Fibroblast of lung (primary cell): ENCODE measurements at regions not wholly inside any gene's neighbourhood (a gene's known extent, or its start where the extent isn't known, plus 50 kb on each side); places are given as distances from the start of the nearest gene placed in this dataset.

Experiments used
- DNase-seq, 2 donors: peaks; one replicate each; pipeline versions ENCODE4 v3.0.0 to v3.0.0-alpha.2; 2010; ENCODE audit warnings: low read depth in 2 of 2
- H2AFZ ChIP-seq: 2 replicates; pipeline ENCODE4 v1.5.1; 2012; ENCODE audit warnings: low read length, control low read depth, inconsistent platforms
- H3K27ac ChIP-seq: 2 replicates; pipeline ENCODE4 v1.5.1; 2011; ENCODE audit warnings: low read length, control low read depth; ENCODE audit not compliant: insufficient read depth
- H3K27me3 ChIP-seq: 2 replicates; pipeline ENCODE4 v1.5.1; 2011; ENCODE audit warnings: mild to moderate bottlenecking, low read length; ENCODE audit not compliant: control insufficient read depth, insufficient read depth
- H3K36me3 ChIP-seq: 2 replicates; pipeline ENCODE4 v1.5.1; 2011; ENCODE audit warnings: low read length; ENCODE audit not compliant: control insufficient read depth, insufficient read depth
- H3K4me1 ChIP-seq: 2 replicates; pipeline ENCODE4 v1.5.1; 2011; ENCODE audit warnings: low read length; ENCODE audit not compliant: control insufficient read depth, insufficient read depth; ENCODE audit errors: extremely low read depth
- H3K4me2 ChIP-seq: 2 replicates; pipeline ENCODE4 v1.5.1; 2011; ENCODE audit warnings: low read length, control low read depth; ENCODE audit not compliant: insufficient read depth; ENCODE audit errors: extremely low read depth
- H3K4me3 ChIP-seq, 4 experiments: fragments of 200-600 bp in 1 of 4; sonication (generic) in 1 of 4; replicated peaks in 1 of 4; 2 replicates each; pipeline ENCODE4 v1.5.1; 2011 to 2016; ENCODE audit warnings: low read length in 4 of 4, low read depth in 3 of 4, mild to moderate bottlenecking in 3 of 4, control low read depth in 2 of 4, inconsistent platforms in 1 of 4, mixed read lengths in 1 of 4; ENCODE audit not compliant: insufficient read depth in 1 of 4; ENCODE audit errors: control extremely low read depth in 1 of 4
- H3K79me2 ChIP-seq: 2 replicates; pipeline ENCODE4 v1.5.1; 2012; ENCODE audit warnings: mild to moderate bottlenecking, low read length, inconsistent platforms; ENCODE audit not compliant: control insufficient read depth, insufficient read depth
- H3K9ac ChIP-seq: 2 replicates; pipeline ENCODE4 v1.5.1; 2011; ENCODE audit warnings: mild to moderate bottlenecking, low read length, control low read depth; ENCODE audit not compliant: insufficient read depth
- H3K9me3 ChIP-seq: 2 replicates; pipeline ENCODE4 v1.5.1; 2012; ENCODE audit warnings: low read depth, low read length; ENCODE audit not compliant: control insufficient read depth, insufficient read depth
- H4K20me1 ChIP-seq: 2 replicates; pipeline ENCODE4 v1.5.1; 2011; ENCODE audit warnings: low read length; ENCODE audit not compliant: control insufficient read depth, insufficient read depth; ENCODE audit errors: extremely low read depth
- EZH2 ChIP-seq: IDR thresholded peaks from 2 replicates; pipeline ENCODE4 v1.5.1; 2012; ENCODE audit warnings: low read length, control low read depth, mild to moderate bottlenecking; ENCODE audit errors: missing control alignments
- TF ChIP-seq, protein P1 (sequence below), 2 donors: IDR thresholded peaks in 1 of 2; conservative IDR thresholded peaks in 1 of 2; 1 replicate in 1 of 2; 2 replicates in 1 of 2; pipeline ENCODE4 v1.5.1; 2011 to 2012; ENCODE audit warnings: low read length in 2 of 2, control low read depth in 1 of 2, inconsistent platforms in 1 of 2, low read depth in 1 of 2, mild to moderate bottlenecking in 1 of 2

DNA sequence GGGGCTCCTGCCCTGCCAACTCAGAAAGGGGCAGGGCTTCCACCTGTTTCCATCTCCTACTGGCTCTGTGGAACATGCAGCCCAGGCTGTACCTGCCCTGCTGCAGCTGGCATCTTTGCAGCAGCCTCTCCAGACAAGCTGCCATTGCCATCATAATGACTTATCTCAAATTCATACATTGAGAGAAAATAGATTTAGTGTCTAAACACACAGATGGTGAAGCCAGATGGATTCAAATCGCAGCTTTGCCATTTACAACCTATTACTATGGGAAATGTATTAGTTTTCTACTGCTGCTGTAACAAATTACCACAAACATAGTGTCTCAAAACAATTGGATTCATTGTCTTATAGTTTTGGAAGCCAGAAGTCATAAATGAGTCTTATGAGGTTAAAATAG is 260.0 kb downstream of the KCNA4 start:
- no peak for TF ChIP-seq EZH2
- TF ChIP-seq, protein P1, sequence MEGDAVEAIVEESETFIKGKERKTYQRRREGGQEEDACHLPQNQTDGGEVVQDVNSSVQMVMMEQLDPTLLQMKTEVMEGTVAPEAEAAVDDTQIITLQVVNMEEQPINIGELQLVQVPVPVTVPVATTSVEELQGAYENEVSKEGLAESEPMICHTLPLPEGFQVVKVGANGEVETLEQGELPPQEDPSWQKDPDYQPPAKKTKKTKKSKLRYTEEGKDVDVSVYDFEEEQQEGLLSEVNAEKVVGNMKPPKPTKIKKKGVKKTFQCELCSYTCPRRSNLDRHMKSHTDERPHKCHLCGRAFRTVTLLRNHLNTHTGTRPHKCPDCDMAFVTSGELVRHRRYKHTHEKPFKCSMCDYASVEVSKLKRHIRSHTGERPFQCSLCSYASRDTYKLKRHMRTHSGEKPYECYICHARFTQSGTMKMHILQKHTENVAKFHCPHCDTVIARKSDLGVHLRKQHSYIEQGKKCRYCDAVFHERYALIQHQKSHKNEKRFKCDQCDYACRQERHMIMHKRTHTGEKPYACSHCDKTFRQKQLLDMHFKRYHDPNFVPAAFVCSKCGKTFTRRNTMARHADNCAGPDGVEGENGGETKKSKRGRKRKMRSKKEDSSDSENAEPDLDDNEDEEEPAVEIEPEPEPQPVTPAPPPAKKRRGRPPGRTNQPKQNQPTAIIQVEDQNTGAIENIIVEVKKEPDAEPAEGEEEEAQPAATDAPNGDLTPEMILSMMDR (conservative IDR thresholded peaks at IDR 0.05 in 1 of 2, IDR thresholded peaks at IDR 0.05 in 1 of 2; ENCODE audit: low read depth in 1 of 2, low read length in 2 of 2): no peak

DNA sequence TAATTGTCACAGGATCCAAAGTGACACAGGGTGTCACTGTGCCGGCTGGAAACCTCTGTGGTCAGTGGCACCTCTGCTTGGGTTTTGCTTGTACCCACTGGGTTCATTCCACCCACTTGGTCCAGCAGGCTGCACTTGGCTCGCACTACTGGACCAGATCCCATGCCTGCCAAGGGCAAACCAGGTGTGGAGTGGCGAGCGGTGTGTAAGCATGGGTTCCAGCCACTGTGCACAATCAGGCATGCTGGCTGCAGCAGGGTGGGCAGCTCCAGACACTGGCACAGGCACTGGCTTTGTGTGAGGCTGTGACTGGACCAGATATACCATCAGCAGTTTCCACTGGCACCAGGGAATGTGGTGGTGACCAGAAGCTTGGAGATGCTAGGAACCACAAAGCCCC is 261.4 kb downstream of the KCNA4 start:
- DNase-seq: no peak
- no peaks in the 10 kb centered on the region for H4K20me1 ChIP-seq
- no peak overlapping the region for H2AFZ ChIP-seq
- no peaks in the 10 kb centered on the region for H3K36me3 ChIP-seq
- H3K79me2 ChIP-seq: no peaks in the 10 kb centered on the region
- H3K4me2 ChIP-seq: no peak overlapping the region
- H3K9me3 ChIP-seq: no peaks in the 10 kb centered on the region
- H3K4me3 ChIP-seq: no peak overlapping the region
- no peak overlapping the region for H3K9ac ChIP-seq
- H3K27me3 ChIP-seq: no peaks in the 10 kb centered on the region
- H3K4me1 ChIP-seq: no peaks in the 10 kb centered on the region
- no peak for TF ChIP-seq EZH2
- H3K27ac ChIP-seq: no peak overlapping the region

More for the DNA sequence above, 260.0 kb downstream of the KCNA4 start:
- H3K36me3 ChIP-seq: no peaks in the 10 kb centered on the region
- no peak overlapping the region for H2AFZ ChIP-seq
- no peaks in the 10 kb centered on the region for H3K9me3 ChIP-seq
- no peak overlapping the region for H3K4me3 ChIP-seq
- H3K27ac ChIP-seq: no peak overlapping the region
- DNase-seq: no peak
- H3K27me3 ChIP-seq: no peaks in the 10 kb centered on the region
- no peaks in the 10 kb centered on the region for H4K20me1 ChIP-seq
- no peaks in the 10 kb centered on the region for H3K79me2 ChIP-seq
- no peak overlapping the region for H3K9ac ChIP-seq
- H3K4me1 ChIP-seq: no peaks in the 10 kb centered on the region
- H3K4me2 ChIP-seq: no peak overlapping the region

DNA sequence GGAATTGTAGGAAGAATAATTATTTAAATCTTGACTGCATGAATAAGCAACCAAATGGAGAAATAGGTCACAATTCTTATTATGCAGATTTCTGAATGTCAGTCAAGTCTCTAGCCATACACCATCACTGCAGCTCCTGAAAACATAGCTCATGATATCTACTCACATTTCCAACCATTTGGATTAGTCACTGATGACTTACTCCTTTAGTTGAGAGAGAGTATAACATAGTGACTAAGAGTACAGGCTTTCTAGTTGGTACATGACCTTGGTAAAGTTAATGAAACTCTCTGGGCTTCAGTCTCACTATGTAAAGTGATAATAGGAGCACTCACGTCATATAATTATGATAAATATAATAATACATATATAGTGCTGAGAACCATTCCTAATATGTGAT is 265.2 kb downstream of the KCNA4 start:
- TF ChIP-seq, protein P1 (conservative IDR thresholded peaks at IDR 0.05 in 1 of 2, IDR thresholded peaks at IDR 0.05 in 1 of 2; ENCODE audit: low read depth in 1 of 2, low read length in 2 of 2): no peak
- TF ChIP-seq EZH2: no peak

DNA sequence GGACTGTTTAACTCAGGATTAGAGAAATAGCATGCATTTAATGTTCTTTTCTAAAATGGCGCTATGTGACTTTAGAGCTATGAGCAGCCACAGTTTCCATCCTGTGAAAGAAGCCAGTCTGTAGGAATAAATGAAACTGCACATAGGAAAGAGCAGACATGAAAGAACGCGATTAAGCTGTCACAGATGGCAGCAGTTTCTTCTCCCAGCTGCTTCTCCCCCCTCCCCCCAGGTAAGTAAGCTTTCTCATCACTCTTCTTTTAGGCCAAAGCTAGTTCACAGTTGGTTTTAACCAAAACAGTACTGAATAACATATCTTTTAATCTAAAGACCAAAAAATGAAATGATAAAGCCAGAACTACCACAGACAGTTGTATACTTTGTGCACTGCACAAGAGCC is 266.4 kb downstream of the KCNA4 start:
- Histone ChIP-seq H3K4me2 (no peak overlapping the region), H3K79me2 (no peaks in the 10 kb centered on the region)
- TF ChIP-seq, protein P1 (conservative IDR thresholded peaks at IDR 0.05 in 1 of 2, IDR thresholded peaks at IDR 0.05 in 1 of 2; ENCODE audit: low read depth in 1 of 2, low read length in 2 of 2): no peak
- no peak for TF ChIP-seq EZH2

More for the DNA sequence above, 265.2 kb downstream of the KCNA4 start:
- Histone ChIP-seq H3K27ac (no peak overlapping the region), H3K9ac (no peak overlapping the region), H3K4me3 (no peak overlapping the region), H3K4me2 (no peak overlapping the region), H3K27me3 (no peaks in the 10 kb centered on the region), H3K9me3 (no peaks in the 10 kb centered on the region), H4K20me1 (no peaks in the 10 kb centered on the region), H3K4me1 (no peaks in the 10 kb centered on the region), H3K36me3 (no peaks in the 10 kb centered on the region), H2AFZ (no peak overlapping the region), H3K79me2 (no peaks in the 10 kb centered on the region)
- peak in 1 of 2 donors; percentile 6 for DNase-seq

More for the DNA sequence above, 266.4 kb downstream of the KCNA4 start:
- no peak overlapping the region for H3K9ac ChIP-seq
- no peak overlapping the region for H3K27ac ChIP-seq
- no peaks in the 10 kb centered on the region for H3K27me3 ChIP-seq
- no peaks in the 10 kb centered on the region for H3K9me3 ChIP-seq
- H2AFZ ChIP-seq: no peak overlapping the region
- no peaks in the 10 kb centered on the region for H3K4me1 ChIP-seq
- H3K36me3 ChIP-seq: no peaks in the 10 kb centered on the region
- H4K20me1 ChIP-seq: no peaks in the 10 kb centered on the region
- no peak for DNase-seq
- H3K4me3 ChIP-seq: no peak overlapping the region
